ENCODE measurements at regions not wholly inside any gene's neighbourhood (a gene's known extent, or its start where the extent isn't known, plus 50 kb on each side); places are given as distances from the start of the nearest gene placed in this dataset.

GRCh38 chr12:84124211-84124610 lies 788.4 kb downstream of the SLC6A15 start:
- TF ChIP-seq USF2 (IDR thresholded peaks at IDR 0.05): no peak
- no peak for TF ChIP-seq CTCF (IDR thresholded peaks at IDR 0.05)
- TF ChIP-seq E2F6 (IDR thresholded peaks at IDR 0.05; ENCODE audit: borderline replicate concordance, low read depth): no peak
- TF ChIP-seq HOXA7 (CRISPR knock-in tag; IDR thresholded peaks at IDR 0.05): no peak

All from A549 (cell line).